ENCODE measurements at regions not wholly inside any gene's neighbourhood (a gene's known extent, or its start where the extent isn't known, plus 50 kb on each side); places are given as distances from the start of the nearest gene placed in this dataset.
A peak's percentile ranks its signal among the peaks of the same experiment; 100 is the strongest.

DNA sequence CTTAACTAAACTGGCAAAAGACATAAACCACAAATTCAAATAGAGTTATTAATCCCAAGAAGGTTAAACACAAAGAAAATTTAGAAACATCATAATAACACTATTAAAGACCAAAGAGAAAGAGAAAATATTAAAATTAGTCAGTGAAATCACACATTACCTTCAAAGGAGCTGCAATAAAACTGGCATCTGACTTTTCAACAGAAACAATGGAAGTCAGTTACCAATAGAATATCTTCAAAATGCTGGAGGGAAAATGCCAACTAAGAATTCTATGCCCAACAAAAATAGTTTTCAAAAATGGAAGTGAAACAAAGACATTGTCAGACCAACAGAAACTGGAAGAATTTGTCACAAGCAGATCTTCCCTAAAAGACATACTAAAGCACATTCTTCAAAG is 68.7 kb upstream of the RNF7 start:
- Mint-ChIP-seq H3K27ac (no peak overlapping the region), H3K4me3 (no peak overlapping the region), H3K27me3 (peaks cover 20% of the 10 kb centered on the region), H3K4me1 (no peaks in the 10 kb centered on the region), H3K9me3 (peaks cover 12% of the 10 kb centered on the region), H3K36me3 (ENCODE audit: low read depth) (no peaks in the 10 kb centered on the region)
- intact Hi-C loops (cut with micrococcal nuclease) = no loop called here
- DNase-seq = no peak

DNA sequence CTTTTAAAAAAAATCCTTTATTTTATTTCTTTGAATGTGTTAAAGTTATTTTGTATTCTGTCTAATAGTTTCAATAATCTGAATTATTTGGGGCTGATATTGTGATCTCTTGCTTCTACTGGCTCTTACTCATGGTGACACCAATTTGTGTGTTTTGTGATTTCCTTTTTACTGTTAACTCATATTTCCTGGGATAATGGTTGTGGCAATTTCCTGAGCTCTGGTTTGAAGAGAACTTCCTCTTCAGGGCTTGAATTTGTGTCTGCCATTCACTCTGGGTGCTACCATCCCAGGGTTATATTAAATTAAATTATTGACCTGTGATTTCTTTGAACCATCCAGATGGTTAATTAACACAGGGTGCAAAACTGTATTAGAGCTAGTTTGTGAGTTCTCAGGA is 60.4 kb upstream of the RNF7 start:
- intact Hi-C loops (cut with micrococcal nuclease) = no loop called here
- peaks cover 8% of the 10 kb centered on the region for H3K9me3 Mint-ChIP-seq
- H3K36me3 Mint-ChIP-seq (ENCODE audit: low read depth) = no peaks in the 10 kb centered on the region
- DNase-seq = no peak
- peaks cover 16% of the 10 kb centered on the region for H3K27me3 Mint-ChIP-seq
- H3K4me1 Mint-ChIP-seq = peaks cover 5% of the 10 kb centered on the region
- no peak overlapping the region for H3K4me3 Mint-ChIP-seq
- H3K27ac Mint-ChIP-seq = no peak overlapping the region

GRCh38 chr3:141680620-141681389 is 57.3 kb upstream of the RNF7 start:
- Mint-ChIP-seq H3K4me1 (peaks cover 5% of the 10 kb centered on the region), H3K9me3 (no peaks in the 10 kb centered on the region), H3K27ac (no peak overlapping the region), H3K27me3 (peaks cover 4% of the 10 kb centered on the region), H3K36me3 (ENCODE audit: low read depth) (no peaks in the 10 kb centered on the region), H3K4me3 (no peak overlapping the region)
- DNase-seq = no peak
- intact Hi-C loops (cut with micrococcal nuclease) = no loop called here

GRCh38 chr3:141681390-141681780 is 56.7 kb upstream of the RNF7 start:
- H3K27ac Mint-ChIP-seq = no peak overlapping the region
- H3K4me3 Mint-ChIP-seq = no peak overlapping the region
- H3K27me3 Mint-ChIP-seq = peaks cover 4% of the 10 kb centered on the region
- H3K9me3 Mint-ChIP-seq = no peaks in the 10 kb centered on the region
- DNase-seq = no peak
- intact Hi-C loops (cut with micrococcal nuclease) = no loop called here
- H3K36me3 Mint-ChIP-seq (ENCODE audit: low read depth) = no peaks in the 10 kb centered on the region
- peaks cover 10% of the 10 kb centered on the region for H3K4me1 Mint-ChIP-seq

DNA sequence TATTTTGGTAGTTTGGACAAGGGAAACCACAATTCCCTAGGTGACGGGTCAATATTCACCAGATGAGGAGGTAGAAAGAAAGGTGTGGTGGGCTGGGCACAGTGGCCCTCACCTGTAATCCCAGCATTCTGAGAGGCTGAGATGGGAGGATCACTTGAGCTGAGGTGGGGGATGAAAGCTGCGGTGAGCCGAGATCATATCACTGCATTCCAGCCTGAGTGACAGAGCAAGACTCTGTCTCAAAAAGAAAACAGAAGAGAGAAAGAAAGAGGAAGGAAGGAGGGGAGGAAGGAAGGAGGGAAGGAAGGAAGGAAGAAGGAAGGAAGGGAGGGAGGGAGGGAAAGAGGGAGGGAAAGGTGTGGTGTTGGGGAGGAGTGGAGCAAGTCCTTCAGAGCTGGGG is 56.1 kb upstream of the RNF7 start:
- intact Hi-C loops (cut with micrococcal nuclease) = no loop called here
- DNase-seq = no peak
- no peaks in the 10 kb centered on the region for H3K36me3 Mint-ChIP-seq (ENCODE audit: low read depth)
- no peaks in the 10 kb centered on the region for H3K9me3 Mint-ChIP-seq
- H3K4me3 Mint-ChIP-seq = no peak overlapping the region
- H3K27me3 Mint-ChIP-seq = peaks cover 4% of the 10 kb centered on the region
- H3K27ac Mint-ChIP-seq = no peak overlapping the region
- H3K4me1 Mint-ChIP-seq = peaks cover 16% of the 10 kb centered on the region

- H3K4me1 Mint-ChIP-seq = peaks cover 16% of the 10 kb centered on the region
- intact Hi-C loops (cut with micrococcal nuclease) = no loop called here
- no peak for DNase-seq
- H3K27me3 Mint-ChIP-seq = peaks cover 2% of the 10 kb centered on the region
- no peaks in the 10 kb centered on the region for H3K36me3 Mint-ChIP-seq (ENCODE audit: low read depth)
- H3K9me3 Mint-ChIP-seq = no peaks in the 10 kb centered on the region
- no peak overlapping the region for H3K27ac Mint-ChIP-seq
- H3K4me3 Mint-ChIP-seq = no peak overlapping the region
Measured at GRCh38 chr3:141682921-141683320, 55.2 kb upstream of the RNF7 start.

DNA sequence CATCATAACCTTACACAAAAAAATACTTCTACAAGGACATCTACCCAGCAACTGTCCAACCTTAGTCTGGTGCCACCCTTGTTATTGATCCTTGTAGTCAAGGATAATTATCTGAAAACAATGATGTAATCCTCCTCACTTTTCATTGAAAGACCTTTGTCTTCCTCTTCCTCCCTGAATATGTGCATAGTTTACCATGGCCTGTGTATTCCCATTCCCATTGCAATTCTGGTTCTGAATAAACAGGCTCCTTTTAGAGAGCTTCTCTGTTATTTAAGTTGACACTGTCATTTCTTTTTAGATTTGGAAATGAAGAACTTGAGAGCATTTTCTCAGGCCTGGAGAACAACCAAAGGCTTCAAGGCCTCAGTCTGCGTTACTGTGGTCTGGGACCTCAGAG is 53.3 kb upstream of the RNF7 start:
- no peak overlapping the region for H3K27ac Mint-ChIP-seq
- intact Hi-C loops (cut with micrococcal nuclease) = no loop called here
- no peaks in the 10 kb centered on the region for H3K9me3 Mint-ChIP-seq
- peaks cover 16% of the 10 kb centered on the region for H3K4me1 Mint-ChIP-seq
- no peak overlapping the region for H3K4me3 Mint-ChIP-seq
- DNase-seq = no peak
- H3K36me3 Mint-ChIP-seq (ENCODE audit: low read depth) = no peaks in the 10 kb centered on the region
- H3K27me3 Mint-ChIP-seq = peaks cover under 1% of the 10 kb centered on the region

DNA sequence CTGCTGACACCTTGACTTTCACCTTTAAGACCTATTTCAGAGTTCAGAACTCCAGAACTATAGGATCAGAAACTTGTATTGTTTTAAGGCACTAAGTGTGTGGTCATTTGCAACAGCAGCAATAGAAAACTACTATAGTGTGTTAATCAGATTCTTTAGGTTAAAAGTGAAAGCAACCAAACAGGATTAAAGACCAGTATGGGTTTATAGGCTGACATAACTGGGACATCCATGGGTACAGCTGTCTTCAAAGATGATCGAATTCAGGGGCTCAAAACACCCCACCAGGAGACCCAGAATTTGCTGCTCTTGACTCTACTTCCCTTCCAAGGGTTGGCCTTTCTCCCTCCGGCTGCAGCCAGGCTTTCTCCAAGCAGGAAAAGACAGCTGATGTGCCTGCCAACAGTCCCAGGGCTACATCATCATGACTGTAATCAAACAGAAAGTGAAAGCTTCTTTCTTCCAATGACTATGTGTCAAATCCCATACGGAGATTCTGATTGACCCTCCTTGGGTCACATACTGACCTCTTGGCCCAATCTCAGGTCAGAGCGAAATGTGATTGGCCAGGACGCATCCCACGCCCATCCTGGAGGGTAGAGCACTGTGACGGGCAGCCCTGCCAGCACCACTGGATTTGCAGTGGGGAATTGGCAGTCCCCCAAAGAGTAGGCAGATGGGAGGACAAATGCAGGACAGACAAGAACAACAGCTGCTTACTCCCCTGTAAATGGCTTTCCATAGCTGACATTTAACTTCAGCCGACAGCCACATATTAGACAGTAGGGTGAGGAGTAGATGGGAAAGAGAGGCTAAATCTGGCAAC is 51.4 kb upstream of the RNF7 start:
- Mint-ChIP-seq H3K27me3 (no peaks in the 10 kb centered on the region), H3K4me3 (peak overlapping the region; percentile 71), H3K4me1 (peaks cover 11% of the 10 kb centered on the region), H3K27ac (peak overlapping the region; percentile 50), H3K9me3 (no peaks in the 10 kb centered on the region), H3K36me3 (ENCODE audit: low read depth) (no peaks in the 10 kb centered on the region)
- peak; percentile 67 for DNase-seq
- intact Hi-C loops (cut with micrococcal nuclease) = no loop called here
